ENCODE measurements at regions not wholly inside any gene's neighbourhood (a gene's known extent, or its start where the extent isn't known, plus 50 kb on each side); places are given as distances from the start of the nearest gene placed in this dataset.

GRCh38 chr15:47289656-47290055 lies 427.6 kb upstream of the SEMA6D start:
- TF ChIP-seq CTCF (IDR thresholded peaks at IDR 0.05; ENCODE audit: low read depth, low read length), result no peak
- DNase-seq (ENCODE audit: extremely low read depth, low read depth), result no peak

- no peak for TF ChIP-seq CTCF (IDR thresholded peaks at IDR 0.05; ENCODE audit: low read depth, low read length)
- no peak for DNase-seq (ENCODE audit: extremely low read depth, low read depth)
Measured at GRCh38 chr15:47291767-47292166, 425.5 kb upstream of the SEMA6D start.

GRCh38 chr15:47292638-47293190 lies 424.6 kb upstream of the SEMA6D start:
- no peak for DNase-seq (ENCODE audit: extremely low read depth, low read depth)
- TF ChIP-seq CTCF (IDR thresholded peaks at IDR 0.05; ENCODE audit: low read depth, low read length), result no peak

- no peak for TF ChIP-seq CTCF (IDR thresholded peaks at IDR 0.05; ENCODE audit: low read depth, low read length)
- DNase-seq (ENCODE audit: extremely low read depth, low read depth), result peak; percentile 91
Measured at GRCh38 chr15:47293466-47294162, 423.7 kb upstream of the SEMA6D start.

- DNase-seq (ENCODE audit: extremely low read depth, low read depth), result no peak
- no peak for TF ChIP-seq CTCF (IDR thresholded peaks at IDR 0.05; ENCODE audit: low read depth, low read length)
Measured at GRCh38 chr15:47294765-47295259, 422.5 kb upstream of the SEMA6D start.

- no peak for DNase-seq (ENCODE audit: extremely low read depth, low read depth)
- no peak for TF ChIP-seq CTCF (IDR thresholded peaks at IDR 0.05; ENCODE audit: low read depth, low read length)
Measured at GRCh38 chr15:47296881-47297280, 420.4 kb upstream of the SEMA6D start.

- no peak for DNase-seq (ENCODE audit: extremely low read depth, low read depth)
- TF ChIP-seq CTCF (IDR thresholded peaks at IDR 0.05; ENCODE audit: low read depth, low read length), result no peak
Measured at GRCh38 chr15:47299846-47300434, 417.4 kb upstream of the SEMA6D start.

All from AG09319 (cell line).